ENCODE measurements at regions not wholly inside any gene's neighbourhood (a gene's known extent, or its start where the extent isn't known, plus 50 kb on each side); places are given as distances from the start of the nearest gene placed in this dataset.

GRCh38 chr2:128564131-128564530 is 245.5 kb upstream of the HS6ST1 start:
- no peak overlapping the region for H3K27ac Mint-ChIP-seq
- H3K4me1 Mint-ChIP-seq, result peaks cover 37% of the 10 kb centered on the region
- no peak overlapping the region for H3K4me3 Mint-ChIP-seq
- no peak for TF ChIP-seq CTCF (IDR thresholded peaks at IDR 0.05; ENCODE audit: unreplicated experiment in 3 of 3)
- H3K9me3 Mint-ChIP-seq, result no peaks in the 10 kb centered on the region
- H3K36me3 Mint-ChIP-seq (ENCODE audit: low read depth), result no peaks in the 10 kb centered on the region
- H3K27me3 Mint-ChIP-seq (ENCODE audit: low read depth), result peaks cover 7% of the 10 kb centered on the region

GRCh38 chr2:128564551-128564950 is 245.9 kb upstream of the HS6ST1 start:
- Mint-ChIP-seq H3K27ac (peak overlapping the region in 1 of 3 experiments; percentile 34), H3K4me3 (no peak overlapping the region), H3K9me3 (no peaks in the 10 kb centered on the region), H3K27me3 (ENCODE audit: low read depth) (peaks cover 7% of the 10 kb centered on the region), H3K36me3 (ENCODE audit: low read depth) (no peaks in the 10 kb centered on the region), H3K4me1 (peaks cover 32% of the 10 kb centered on the region)
- no peak for TF ChIP-seq CTCF (IDR thresholded peaks at IDR 0.05; ENCODE audit: unreplicated experiment in 3 of 3)

GRCh38 chr2:128565441-128565840 is 246.8 kb upstream of the HS6ST1 start:
- peak overlapping the region in 1 of 3 experiments; percentile 34 for H3K27ac Mint-ChIP-seq
- peaks cover 7% of the 10 kb centered on the region for H3K27me3 Mint-ChIP-seq (ENCODE audit: low read depth)

GRCh38 chr2:128566671-128567070 is 248.0 kb upstream of the HS6ST1 start:
- H3K27ac Mint-ChIP-seq, result no peak overlapping the region
- H3K4me3 Mint-ChIP-seq, result no peak overlapping the region
- H3K27me3 Mint-ChIP-seq (ENCODE audit: low read depth), result peaks cover 7% of the 10 kb centered on the region
- peaks cover 19% of the 10 kb centered on the region for H3K4me1 Mint-ChIP-seq
- no peaks in the 10 kb centered on the region for H3K9me3 Mint-ChIP-seq
- no peak for TF ChIP-seq CTCF (IDR thresholded peaks at IDR 0.05; ENCODE audit: unreplicated experiment in 3 of 3)
- no peaks in the 10 kb centered on the region for H3K36me3 Mint-ChIP-seq (ENCODE audit: low read depth)

More at GRCh38 chr2:128565441-128565840, 246.8 kb upstream of the HS6ST1 start:
- no peaks in the 10 kb centered on the region for H3K9me3 Mint-ChIP-seq
- no peaks in the 10 kb centered on the region for H3K36me3 Mint-ChIP-seq (ENCODE audit: low read depth)
- peaks cover 30% of the 10 kb centered on the region for H3K4me1 Mint-ChIP-seq
- TF ChIP-seq CTCF (IDR thresholded peaks at IDR 0.05; ENCODE audit: unreplicated experiment in 3 of 3), result no peak
- no peak overlapping the region for H3K4me3 Mint-ChIP-seq

- Mint-ChIP-seq H3K9me3 (no peaks in the 10 kb centered on the region), H3K27me3 (ENCODE audit: low read depth) (peaks cover 11% of the 10 kb centered on the region), H3K27ac (no peak overlapping the region), H3K4me1 (peaks cover 5% of the 10 kb centered on the region), H3K36me3 (ENCODE audit: low read depth) (no peaks in the 10 kb centered on the region), H3K4me3 (no peak overlapping the region)
- no peak for TF ChIP-seq CTCF (IDR thresholded peaks at IDR 0.05; ENCODE audit: unreplicated experiment in 3 of 3)
Measured at GRCh38 chr2:128568106-128568505, 249.4 kb upstream of the HS6ST1 start.

- TF ChIP-seq CTCF (IDR thresholded peaks at IDR 0.05; ENCODE audit: unreplicated experiment in 3 of 3), result no peak
- Mint-ChIP-seq H3K27ac (no peak overlapping the region), H3K9me3 (no peaks in the 10 kb centered on the region), H3K4me3 (no peak overlapping the region), H3K36me3 (ENCODE audit: low read depth) (no peaks in the 10 kb centered on the region), H3K4me1 (no peaks in the 10 kb centered on the region), H3K27me3 (ENCODE audit: low read depth) (peaks cover 13% of the 10 kb centered on the region)
Measured at GRCh38 chr2:128573116-128573515, 254.4 kb upstream of the HS6ST1 start.

Data from nephron (organoid).